DMS 273 treated with DMSO at 0.1 percent for 48 hours (cell line): ENCODE measurements at regions not wholly inside any gene's neighbourhood (a gene's known extent, or its start where the extent isn't known, plus 50 kb on each side); places are given as distances from the start of the nearest gene placed in this dataset.
A peak's percentile ranks its signal among the peaks of the same experiment; 100 is the strongest.

ENCODE experiments used
- DNase-seq: peaks from one replicate; lab custom pipeline; 2025; lab: John Stamatoyannopoulos, UW

GRCh38 chr2:145197944-145198343 is 678.0 kb upstream of the ZEB2 start:
- no peak for DNase-seq

GRCh38 chr2:145194673-145195072 is 674.8 kb upstream of the ZEB2 start:
- no peak for DNase-seq

DNA sequence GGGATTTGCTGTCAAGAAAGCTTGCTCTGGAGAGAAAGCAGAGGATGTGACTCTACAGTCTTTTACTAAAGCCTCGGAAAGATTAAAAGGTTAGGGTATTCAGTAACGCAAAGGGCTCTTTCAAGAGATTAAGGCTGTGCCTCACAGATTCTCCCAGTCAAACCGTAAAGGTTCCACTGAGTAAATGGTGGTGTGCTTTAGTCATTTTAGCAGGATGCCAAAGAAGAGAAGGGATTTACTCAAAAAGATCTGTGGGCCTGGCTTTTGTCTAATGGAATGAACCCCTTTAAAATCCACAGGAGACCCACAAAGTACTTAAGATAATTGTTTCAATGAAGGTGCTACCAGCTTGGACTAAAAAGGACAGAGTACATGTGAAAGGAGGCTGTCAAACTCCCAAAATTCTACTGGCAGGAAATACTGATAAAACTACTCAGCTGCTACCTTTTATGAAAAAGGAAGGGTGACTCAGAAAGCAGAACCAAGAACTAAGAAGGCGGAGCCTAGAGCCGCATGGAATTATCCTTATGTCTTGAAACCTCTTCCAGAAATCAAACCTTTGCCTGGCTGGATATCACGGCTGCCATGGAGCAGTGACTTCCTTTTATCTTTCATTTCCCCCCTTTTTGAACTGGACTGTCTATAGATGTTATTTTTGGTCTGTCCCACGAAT is 670.2 kb upstream of the ZEB2 start:
- DNase-seq, result no peak

- no peak for DNase-seq
Observed at GRCh38 chr2:145186303-145186702, 666.4 kb upstream of the ZEB2 start.

GRCh38 chr2:145185696-145186095 is 665.8 kb upstream of the ZEB2 start:
- no peak for DNase-seq

DNA sequence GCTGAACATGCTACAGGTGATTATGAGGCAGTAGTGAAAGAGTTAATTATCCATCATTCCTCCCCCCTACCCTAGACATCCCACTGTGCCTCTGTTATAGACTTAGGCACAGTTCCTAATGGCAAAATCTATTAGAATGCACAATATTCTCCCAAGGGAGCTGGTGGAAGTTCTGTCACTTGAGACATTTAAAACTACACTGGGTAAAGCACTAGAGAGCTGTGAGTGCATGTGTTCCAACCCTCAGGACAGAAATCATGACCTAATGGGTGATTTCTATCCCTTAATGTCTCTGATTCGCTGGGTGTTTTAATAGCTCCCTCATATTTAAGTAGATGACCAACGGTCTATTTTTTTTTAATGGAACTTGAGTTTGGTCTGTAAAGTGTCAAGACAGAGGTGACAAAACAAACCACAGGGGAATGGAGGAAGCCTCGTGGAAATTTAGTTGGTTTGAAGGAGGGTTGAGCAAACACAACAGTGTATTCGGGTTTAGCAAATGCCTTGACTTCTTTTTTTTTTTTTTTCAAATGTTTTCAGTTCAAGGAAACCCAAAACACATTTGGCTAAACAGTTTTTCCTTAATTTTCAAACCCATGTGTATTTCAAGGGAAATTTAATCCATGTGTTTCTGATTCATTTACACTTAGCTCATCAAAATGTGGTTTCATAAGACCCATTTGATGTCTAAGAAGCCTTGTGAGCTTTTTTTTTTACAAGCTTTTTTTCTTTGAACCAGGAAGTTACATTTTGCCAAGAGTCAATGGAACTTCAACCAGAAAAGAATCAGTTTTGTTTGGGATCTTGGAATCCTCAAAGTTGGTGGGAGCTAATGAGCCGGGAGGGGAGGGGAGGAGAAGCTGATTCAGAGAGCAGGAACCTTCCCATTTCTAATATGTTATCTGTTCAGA is 665.1 kb upstream of the ZEB2 start:
- DNase-seq, result no peak

- no peak for DNase-seq
Observed at GRCh38 chr2:145169285-145169684, 649.4 kb upstream of the ZEB2 start.

DNA sequence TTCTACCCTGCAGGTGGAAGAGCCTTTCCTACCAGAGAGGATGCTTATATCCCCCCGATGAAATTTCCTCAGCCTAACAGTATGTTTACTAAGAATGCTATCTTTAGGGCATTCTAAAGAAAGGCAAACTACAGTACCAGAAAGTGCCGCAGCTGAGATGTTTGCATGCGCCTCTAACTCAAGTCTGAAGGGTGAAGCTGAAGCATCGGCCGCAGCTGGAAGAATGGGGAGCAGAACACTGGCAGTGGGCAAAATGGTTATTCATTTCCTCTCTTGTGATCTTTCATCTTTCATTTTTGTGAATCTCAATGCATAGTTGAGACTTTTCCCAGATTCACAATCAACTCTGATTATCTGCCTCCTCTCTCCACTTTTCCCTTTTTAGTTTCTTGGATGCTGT is 648.2 kb upstream of the ZEB2 start:
- no peak for DNase-seq

- DNase-seq, result no peak
Observed at GRCh38 chr2:145166731-145167302, 646.9 kb upstream of the ZEB2 start.

DNA sequence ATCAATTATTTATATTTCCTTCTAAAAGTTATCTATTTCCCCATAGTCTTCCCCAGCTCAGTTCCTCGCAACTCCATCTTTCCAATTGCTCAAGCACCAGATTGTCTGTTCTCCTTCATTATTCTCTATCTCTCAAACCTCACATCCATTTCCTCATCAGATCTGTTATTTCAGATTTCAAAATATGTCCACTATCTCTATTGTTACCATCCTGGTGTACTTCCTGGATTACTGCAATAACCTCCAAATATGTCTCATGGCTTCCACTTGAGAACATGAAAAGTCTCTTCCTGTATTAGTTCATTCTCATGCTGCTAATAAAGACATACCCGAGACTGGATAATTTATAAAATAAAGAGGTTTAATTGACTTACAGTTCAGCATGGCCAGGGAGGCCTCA is 641.7 kb upstream of the ZEB2 start:
- DNase-seq, result no peak

DNA sequence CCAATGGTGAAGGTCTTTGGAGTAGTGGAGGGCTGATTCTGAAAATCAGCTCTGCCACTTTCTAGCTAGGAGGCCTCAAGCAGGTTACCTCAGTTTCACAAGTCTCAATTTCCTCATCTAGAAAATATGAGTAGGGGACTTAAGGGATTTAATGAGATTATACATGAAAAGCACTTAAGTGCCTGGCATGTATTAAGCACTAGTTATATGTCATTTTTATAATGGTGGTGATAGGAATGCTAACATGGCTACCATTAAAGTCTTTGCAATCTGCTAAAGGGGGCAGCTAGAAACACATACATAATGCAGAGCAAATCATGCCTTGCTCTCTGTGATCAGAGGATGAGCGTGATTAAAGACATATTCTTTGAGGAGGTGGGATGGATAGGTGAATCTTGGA is 640.9 kb upstream of the ZEB2 start:
- no peak for DNase-seq

- DNase-seq, result no peak
Observed at GRCh38 chr2:145159676-145160075, 639.8 kb upstream of the ZEB2 start.

- DNase-seq, result peak; percentile 53
Observed at GRCh38 chr2:145157741-145158591, 638.0 kb upstream of the ZEB2 start.

DNA sequence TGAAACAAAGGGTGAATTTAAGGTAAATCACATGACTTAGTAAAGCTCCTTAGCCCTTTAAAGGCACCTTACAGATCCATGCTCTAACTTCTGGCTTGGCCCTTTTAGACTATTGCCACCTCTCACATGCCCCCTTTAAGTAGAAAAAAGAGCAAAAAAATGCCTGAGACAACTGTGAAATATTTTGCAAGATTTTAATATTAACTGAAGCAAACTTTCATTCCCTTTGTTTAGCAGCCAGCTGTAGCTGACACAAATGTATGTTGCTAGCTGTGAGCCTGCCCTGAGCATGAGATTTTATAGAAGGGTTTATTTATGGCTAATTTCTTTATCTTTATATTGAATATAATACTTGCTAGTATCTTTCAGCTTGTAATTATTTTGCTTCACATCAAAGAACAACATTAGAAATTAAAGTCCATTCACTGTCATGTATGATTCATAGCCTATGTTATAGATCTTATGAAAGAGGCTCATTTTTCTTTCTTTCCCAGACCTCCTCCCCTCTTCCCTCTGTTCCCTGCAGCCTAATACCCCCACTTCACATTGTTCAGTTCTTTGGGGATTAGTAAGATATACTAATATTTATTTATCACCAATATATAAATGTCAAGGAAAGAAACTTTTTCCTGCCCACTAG is 637.2 kb upstream of the ZEB2 start:
- no peak for DNase-seq

- DNase-seq, result no peak
Observed at GRCh38 chr2:145156199-145156598, 636.3 kb upstream of the ZEB2 start.

GRCh38 chr2:145155196-145155595 is 635.3 kb upstream of the ZEB2 start:
- DNase-seq, result no peak

DNA sequence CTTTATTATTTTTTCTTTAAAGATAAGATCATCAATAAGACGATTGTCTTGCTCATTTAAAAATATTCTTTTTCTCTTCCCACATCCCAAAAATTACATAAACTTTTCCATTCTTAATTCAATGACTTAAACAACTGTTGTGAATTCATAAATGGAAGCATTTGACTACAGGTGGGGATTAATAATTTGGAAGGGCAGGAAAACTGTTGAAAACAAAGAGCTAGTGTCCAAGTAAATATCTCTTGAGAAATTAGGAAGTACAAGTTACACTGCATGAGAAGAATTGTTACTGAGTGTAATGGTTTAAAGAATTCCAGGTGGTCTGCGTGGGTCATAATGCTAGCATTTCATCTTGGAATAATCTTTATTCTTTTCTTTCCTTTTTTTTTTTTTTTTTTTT is 634.8 kb upstream of the ZEB2 start:
- no peak for DNase-seq

- DNase-seq, result peak; percentile 88
Observed at GRCh38 chr2:145146691-145147090, 626.8 kb upstream of the ZEB2 start.

DNA sequence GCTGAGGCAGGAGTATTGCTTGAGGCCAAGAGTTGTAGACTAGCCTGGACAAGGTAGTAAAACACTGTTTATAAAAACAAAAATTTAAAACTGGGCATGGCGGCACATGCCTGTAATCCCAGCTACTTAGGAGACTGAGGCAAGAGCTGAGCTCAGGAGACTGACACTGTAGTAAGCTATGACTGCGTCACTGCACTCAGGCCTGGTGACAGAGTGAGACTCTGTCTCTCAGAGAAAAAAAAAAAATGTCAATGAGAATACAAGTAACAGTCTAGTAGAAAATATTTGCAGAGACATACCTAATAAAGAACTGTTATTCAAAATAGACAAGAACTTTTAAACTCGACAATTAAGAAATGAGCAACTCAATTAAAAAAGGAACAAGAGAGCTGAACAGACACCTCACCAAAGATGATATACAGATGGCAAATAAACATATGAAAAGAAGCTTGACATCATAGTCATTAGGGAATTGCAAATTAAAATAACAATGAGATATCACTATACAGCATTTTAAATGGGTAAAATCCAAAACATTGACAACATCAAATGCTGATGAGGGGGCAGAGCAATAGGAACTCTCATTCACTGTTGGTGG is 624.3 kb upstream of the ZEB2 start:
- no peak for DNase-seq

DNA sequence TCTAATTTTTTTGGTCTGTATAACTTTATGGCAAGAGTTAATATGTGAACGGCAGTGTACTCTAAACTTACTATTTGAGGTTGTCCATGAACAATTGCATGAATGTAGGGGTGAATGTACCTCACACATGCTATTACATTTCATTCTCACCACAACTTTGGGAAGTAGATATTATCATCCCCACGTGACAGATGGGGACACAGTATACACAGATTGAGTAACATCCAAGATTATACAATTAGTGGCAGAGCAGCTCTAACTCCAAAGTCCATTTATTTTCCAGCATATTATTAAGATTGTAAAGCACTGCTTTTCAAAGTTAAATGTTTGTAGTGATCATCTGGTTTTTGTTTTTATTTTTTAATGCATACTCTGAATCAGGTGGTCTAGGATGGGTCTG is 622.1 kb upstream of the ZEB2 start:
- peak; percentile 11 for DNase-seq

DNA sequence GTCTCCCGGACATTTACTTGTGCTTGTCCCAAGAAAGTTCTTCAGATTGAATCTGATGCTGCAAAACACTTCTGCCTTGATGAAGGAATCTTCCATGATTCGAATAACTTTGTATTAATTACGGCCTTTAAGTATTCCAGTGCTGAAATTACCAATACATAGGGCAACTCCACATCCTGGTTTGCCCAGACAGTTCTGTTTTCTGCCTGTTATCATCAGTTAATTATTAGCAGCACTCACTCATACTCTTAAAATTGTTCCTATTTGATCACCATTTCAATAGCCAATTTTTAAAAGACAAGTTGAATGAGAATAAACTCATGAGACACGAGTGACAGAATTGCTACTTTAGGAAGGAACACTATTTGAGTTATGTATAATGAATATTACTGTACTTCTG is 620.7 kb upstream of the ZEB2 start:
- DNase-seq, result no peak
